ENCODE measurements at regions not wholly inside any gene's neighbourhood (a gene's known extent, or its start where the extent isn't known, plus 50 kb on each side); places are given as distances from the start of the nearest gene placed in this dataset.

GRCh38 chr6:147651249-147652063 is 143.0 kb downstream of the SAMD5 start:
- Mint-ChIP-seq H3K27ac (no peak overlapping the region), H3K36me3 (ENCODE audit: low read depth) (no peaks in the 10 kb centered on the region), H3K27me3 (no peaks in the 10 kb centered on the region), H3K4me3 (no peak overlapping the region), H3K4me1 (no peaks in the 10 kb centered on the region)
- DNase-seq (no peak), ATAC-seq (no peak)
- H3K9me3 ChIP-seq (ENCODE audit: control insufficient read depth, low read length, poor library complexity, severe bottlenecking): no peaks in the 10 kb centered on the region

GRCh38 chr6:147653631-147654030 is 145.1 kb downstream of the SAMD5 start:
- ATAC-seq (no peak), DNase-seq (no peak)

GRCh38 chr6:147654103-147654845 is 145.8 kb downstream of the SAMD5 start:
- no peaks in the 10 kb centered on the region for H3K27me3 Mint-ChIP-seq
- no peak for DNase-seq
- no peak overlapping the region for H3K27ac Mint-ChIP-seq
- ATAC-seq: no peak
- H3K4me3 Mint-ChIP-seq: no peak overlapping the region
- no peaks in the 10 kb centered on the region for H3K36me3 Mint-ChIP-seq (ENCODE audit: low read depth)
- no peaks in the 10 kb centered on the region for H3K9me3 ChIP-seq (ENCODE audit: control insufficient read depth, low read length, poor library complexity, severe bottlenecking)
- no peaks in the 10 kb centered on the region for H3K4me1 Mint-ChIP-seq

More at GRCh38 chr6:147653631-147654030, 145.1 kb downstream of the SAMD5 start:
- Mint-ChIP-seq H3K27ac (no peak overlapping the region), H3K4me3 (no peak overlapping the region), H3K4me1 (no peaks in the 10 kb centered on the region), H3K27me3 (no peaks in the 10 kb centered on the region), H3K36me3 (ENCODE audit: low read depth) (no peaks in the 10 kb centered on the region)
- H3K9me3 ChIP-seq (ENCODE audit: control insufficient read depth, low read length, poor library complexity, severe bottlenecking): no peaks in the 10 kb centered on the region

GRCh38 chr6:147660334-147661311 is 152.1 kb downstream of the SAMD5 start:
- H3K4me1 Mint-ChIP-seq: no peaks in the 10 kb centered on the region

GRCh38 chr6:147662646-147663045 is 154.2 kb downstream of the SAMD5 start:
- no peaks in the 10 kb centered on the region for H3K36me3 Mint-ChIP-seq (ENCODE audit: low read depth)
- H3K4me1 Mint-ChIP-seq: no peaks in the 10 kb centered on the region
- no peak overlapping the region for H3K27ac Mint-ChIP-seq
- no peak for DNase-seq
- H3K27me3 Mint-ChIP-seq: no peaks in the 10 kb centered on the region
- H3K4me3 Mint-ChIP-seq: no peak overlapping the region
- H3K9me3 ChIP-seq (ENCODE audit: control insufficient read depth, low read length, poor library complexity, severe bottlenecking): no peaks in the 10 kb centered on the region
- no peak for ATAC-seq

More at GRCh38 chr6:147660334-147661311, 152.1 kb downstream of the SAMD5 start:
- DNase-seq: no peak
- Mint-ChIP-seq H3K27ac (no peak overlapping the region), H3K4me3 (no peak overlapping the region), H3K36me3 (ENCODE audit: low read depth) (no peaks in the 10 kb centered on the region), H3K27me3 (no peaks in the 10 kb centered on the region)
- ATAC-seq: no peak
- no peaks in the 10 kb centered on the region for H3K9me3 ChIP-seq (ENCODE audit: control insufficient read depth, low read length, poor library complexity, severe bottlenecking)

- Mint-ChIP-seq H3K27ac (no peak overlapping the region), H3K4me1 (no peaks in the 10 kb centered on the region), H3K27me3 (no peaks in the 10 kb centered on the region)
Measured at GRCh38 chr6:147664092-147664491, 155.6 kb downstream of the SAMD5 start.

GRCh38 chr6:147666255-147666654 is 157.8 kb downstream of the SAMD5 start:
- no peaks in the 10 kb centered on the region for H3K27me3 Mint-ChIP-seq
- ATAC-seq (no peak), DNase-seq (no peak)
- no peak overlapping the region for H3K27ac Mint-ChIP-seq
- no peaks in the 10 kb centered on the region for H3K4me1 Mint-ChIP-seq
- H3K4me3 Mint-ChIP-seq: no peak overlapping the region
- no peaks in the 10 kb centered on the region for H3K36me3 Mint-ChIP-seq (ENCODE audit: low read depth)
- H3K9me3 ChIP-seq (ENCODE audit: control insufficient read depth, low read length, poor library complexity, severe bottlenecking): no peaks in the 10 kb centered on the region

More at GRCh38 chr6:147664092-147664491, 155.6 kb downstream of the SAMD5 start:
- DNase-seq (no peak), ATAC-seq (no peak)
- Mint-ChIP-seq H3K4me3 (no peak overlapping the region), H3K36me3 (ENCODE audit: low read depth) (no peaks in the 10 kb centered on the region)
- H3K9me3 ChIP-seq (ENCODE audit: control insufficient read depth, low read length, poor library complexity, severe bottlenecking): no peaks in the 10 kb centered on the region

GRCh38 chr6:147667082-147667481 is 158.6 kb downstream of the SAMD5 start:
- no peaks in the 10 kb centered on the region for H3K9me3 ChIP-seq (ENCODE audit: control insufficient read depth, low read length, poor library complexity, severe bottlenecking)
- H3K4me1 Mint-ChIP-seq: no peaks in the 10 kb centered on the region
- H3K36me3 Mint-ChIP-seq (ENCODE audit: low read depth): no peaks in the 10 kb centered on the region
- H3K27me3 Mint-ChIP-seq: no peaks in the 10 kb centered on the region
- ATAC-seq: no peak
- DNase-seq: no peak
- H3K27ac Mint-ChIP-seq: no peak overlapping the region
- H3K4me3 Mint-ChIP-seq: no peak overlapping the region

GRCh38 chr6:147674099-147674498 is 165.6 kb downstream of the SAMD5 start:
- ATAC-seq (no peak), DNase-seq (no peak)
- Mint-ChIP-seq H3K4me1 (no peaks in the 10 kb centered on the region), H3K36me3 (ENCODE audit: low read depth) (no peaks in the 10 kb centered on the region), H3K27ac (no peak overlapping the region), H3K27me3 (no peaks in the 10 kb centered on the region), H3K4me3 (no peak overlapping the region)
- H3K9me3 ChIP-seq (ENCODE audit: control insufficient read depth, low read length, poor library complexity, severe bottlenecking): no peaks in the 10 kb centered on the region

GRCh38 chr6:147674794-147675193 is 166.3 kb downstream of the SAMD5 start:
- ATAC-seq: no peak
- H3K4me1 Mint-ChIP-seq: no peaks in the 10 kb centered on the region
- no peak overlapping the region for H3K27ac Mint-ChIP-seq

GRCh38 chr6:147675281-147675680 is 166.8 kb downstream of the SAMD5 start:
- ATAC-seq (no peak), DNase-seq (no peak)
- Mint-ChIP-seq H3K4me3 (no peak overlapping the region), H3K27ac (no peak overlapping the region), H3K27me3 (no peaks in the 10 kb centered on the region), H3K4me1 (no peaks in the 10 kb centered on the region), H3K36me3 (ENCODE audit: low read depth) (no peaks in the 10 kb centered on the region)
- no peaks in the 10 kb centered on the region for H3K9me3 ChIP-seq (ENCODE audit: control insufficient read depth, low read length, poor library complexity, severe bottlenecking)

More at GRCh38 chr6:147674794-147675193, 166.3 kb downstream of the SAMD5 start:
- no peaks in the 10 kb centered on the region for H3K36me3 Mint-ChIP-seq (ENCODE audit: low read depth)
- no peak for DNase-seq
- no peaks in the 10 kb centered on the region for H3K27me3 Mint-ChIP-seq
- no peak overlapping the region for H3K4me3 Mint-ChIP-seq
- no peaks in the 10 kb centered on the region for H3K9me3 ChIP-seq (ENCODE audit: control insufficient read depth, low read length, poor library complexity, severe bottlenecking)

- no peaks in the 10 kb centered on the region for H3K9me3 ChIP-seq (ENCODE audit: control insufficient read depth, low read length, poor library complexity, severe bottlenecking)
- ATAC-seq: no peak
- H3K27me3 Mint-ChIP-seq: no peaks in the 10 kb centered on the region
- no peak overlapping the region for H3K27ac Mint-ChIP-seq
- DNase-seq: no peak
- H3K4me1 Mint-ChIP-seq: no peaks in the 10 kb centered on the region
- no peaks in the 10 kb centered on the region for H3K36me3 Mint-ChIP-seq (ENCODE audit: low read depth)
- H3K4me3 Mint-ChIP-seq: no peak overlapping the region
Measured at GRCh38 chr6:147676495-147677199, 168.2 kb downstream of the SAMD5 start.
